SK-N-SH (cell line): ENCODE measurements at regions not wholly inside any gene's neighbourhood (a gene's known extent, or its start where the extent isn't known, plus 50 kb on each side); places are given as distances from the start of the nearest gene placed in this dataset.

Experiments
- CTCF ChIA-PET: fragments of 300-600, 350-600 bp; formaldehyde crosslinking; extraction: SDS; loops from one replicate; lab custom pipeline; 2021; lab: Yijun Ruan, JAX
- POLR2A ChIA-PET: fragments of 350-600 bp; sonication (Branson Sonifier 250); formaldehyde crosslinking; extraction: SDS; loops from one replicate; lab custom pipeline; 2020; ENCODE audit warnings: antibody characterized with exemption, inconsistent platforms; lab: Yijun Ruan, JAX
- DNase-seq: peaks from one replicate; pipeline ENCODE4 v3.0.0; 2012
- H2AFZ ChIP-seq: fragments of 200-600 bp; sonication (generic); 2 replicates; pipeline ENCODE4 v1.8.1; 2016; ENCODE audit warnings: antibody characterized with exemption, mild to moderate bottlenecking, low read depth
- H3F3A ChIP-seq: fragments of 200-600 bp; sonication (generic); replicated peaks from 2 replicates; pipeline ENCODE3; 2016; ENCODE audit warnings: antibody characterized with exemption, mild to moderate bottlenecking; ENCODE audit not compliant: insufficient read depth
- H3K27ac ChIP-seq, 2 experiments: fragments of 200-500 bp in 1 of 2; fragments of 200-600 bp in 1 of 2; sonication (Bioruptor generic) in 1 of 2; sonication (generic), shearing (Covaris generic) in 1 of 2; 2 replicates each; pipeline versions ENCODE4 v1.5.1 to v1.6.1; 2014 to 2016; ENCODE audit warnings: low read depth in 2 of 2, inconsistent platforms in 1 of 2, low read length in 1 of 2, mild to moderate bottlenecking in 1 of 2, mixed read lengths in 1 of 2
- H3K27me3 ChIP-seq: fragments of 200-600 bp; sonication (generic), shearing (Covaris generic); 2 replicates; pipeline ENCODE4 v1.6.1; 2016; ENCODE audit warnings: mixed run types; ENCODE audit not compliant: insufficient read depth
- H3K36me3 ChIP-seq, 2 experiments: fragments of 200-500 bp in 1 of 2; fragments of 200-600 bp in 1 of 2; sonication (Bioruptor generic) in 1 of 2; sonication (generic) in 1 of 2; replicated peaks in 1 of 2; 2 replicates each; pipeline versions ENCODE3 to v1.5.1; 2014 to 2016; ENCODE audit warnings: low read length in 1 of 2, mild to moderate bottlenecking in 1 of 2; ENCODE audit not compliant: insufficient read depth in 2 of 2, control insufficient read depth in 1 of 2
- H3K4me1 ChIP-seq, 2 experiments: fragments of 200-500 bp in 1 of 2; fragments of 200-600 bp in 1 of 2; sonication (Bioruptor generic) in 1 of 2; sonication (generic), shearing (Covaris generic) in 1 of 2; 2 replicates each; pipeline versions ENCODE4 v1.5.1 to v1.6.1; 2014 to 2016; ENCODE audit warnings: low read depth in 1 of 2, low read length in 1 of 2, mixed run types in 1 of 2; ENCODE audit not compliant: insufficient read depth in 2 of 2, control insufficient read depth in 1 of 2
- H3K4me2 ChIP-seq: fragments of 200-600 bp; sonication (generic), shearing (Covaris generic); 2 replicates; pipeline ENCODE4 v1.6.1; 2017; ENCODE audit warnings: mixed run types
- H3K4me3 ChIP-seq, 2 experiments: fragments of 200-500 bp in 1 of 2; fragments of 200-600 bp in 1 of 2; sonication (Bioruptor generic) in 1 of 2; sonication (generic), shearing (Covaris generic) in 1 of 2; 2 replicates each; pipeline versions ENCODE4 v1.5.1 to v1.8.1; 2014 to 2016; ENCODE audit warnings: low read depth in 2 of 2, inconsistent platforms in 1 of 2, low read length in 1 of 2, mild to moderate bottlenecking in 1 of 2, mixed read lengths in 1 of 2, moderate library complexity in 1 of 2
- H3K79me2 ChIP-seq: fragments of 200-600 bp; sonication (generic); 2 replicates; pipeline ENCODE4 v1.8.1; 2017; ENCODE audit warnings: mild to moderate bottlenecking; ENCODE audit not compliant: insufficient read depth
- H3K9ac ChIP-seq: fragments of 200-600 bp; sonication (generic); 2 replicates; pipeline ENCODE4 v1.6.1; 2017; ENCODE audit warnings: mixed run types
- H3K9me2 ChIP-seq: fragments of 200-600 bp; sonication (generic); 2 replicates; pipeline ENCODE4 v1.6.1; 2017; ENCODE audit warnings: mixed run types
- H3K9me3 ChIP-seq: fragments of 200-600 bp; sonication (generic); 2 replicates; pipeline ENCODE4 v1.6.1; 2017; ENCODE audit warnings: mixed run types, mild to moderate bottlenecking, moderate library complexity
- H4K20me1 ChIP-seq: fragments of 200-600 bp; sonication (generic); 2 replicates; pipeline ENCODE4 v1.6.1; 2017; ENCODE audit warnings: mild to moderate bottlenecking, mixed run types; ENCODE audit not compliant: insufficient read depth
- EP300 ChIP-seq, 2 experiments: IDR thresholded peaks; 2 replicates each; pipeline versions ENCODE4 v1.4.0 to v1.6.1; 2012; ENCODE audit warnings: borderline replicate concordance in 1 of 2, low read depth in 1 of 2, low read length in 1 of 2
- FOSL2 ChIP-seq: IDR thresholded peaks from 2 replicates; pipeline ENCODE4 v1.4.0; 2012; ENCODE audit warnings: low read depth, mild to moderate bottlenecking, moderate library complexity, borderline replicate concordance
- FOXJ3 ChIP-seq: sonication (generic); formaldehyde crosslinking; IDR thresholded peaks from 2 replicates; pipeline ENCODE4 v1.5.1; 2020; ENCODE audit warnings: mild to moderate bottlenecking, missing genetic modification reagents
- GATA2 ChIP-seq: sonication (generic); formaldehyde crosslinking; IDR thresholded peaks from 2 replicates; pipeline ENCODE4 v1.5.0; 2020; ENCODE audit warnings: mild to moderate bottlenecking, missing genetic modification reagents
- IRF3 ChIP-seq: fragments of 150-350 bp; IDR thresholded peaks from 2 replicates; pipeline ENCODE4 v1.6.1; 2016; ENCODE audit warnings: mild to moderate bottlenecking, low read depth, low read length
- JUND ChIP-seq: IDR thresholded peaks from 2 replicates; pipeline ENCODE4 v1.4.0; 2012
- MXI1 ChIP-seq: IDR thresholded peaks from 2 replicates; pipeline ENCODE4 v1.6.1; 2012; ENCODE audit warnings: mild to moderate bottlenecking, low read depth, low read length, improper control_type of control experiment
- NRF1 ChIP-seq: IDR thresholded peaks from 2 replicates; pipeline ENCODE4 v1.6.1; 2012; ENCODE audit warnings: low read depth, mild to moderate bottlenecking, low read length
- RAD21 ChIP-seq: IDR thresholded peaks from 2 replicates; pipeline ENCODE4 v1.6.1; 2012; ENCODE audit warnings: mild to moderate bottlenecking, low read length
- RCOR1 ChIP-seq: fragments of 150-350 bp; IDR thresholded peaks from 2 replicates; pipeline ENCODE4 v1.6.1; 2017; ENCODE audit warnings: antibody characterized with exemption, low read length
- REST ChIP-seq: IDR thresholded peaks from 2 replicates; pipeline ENCODE4 v1.6.1; 2012; ENCODE audit warnings: mild to moderate bottlenecking, low read depth, low read length, moderate library complexity
- RFX5 ChIP-seq: IDR thresholded peaks from 2 replicates; pipeline ENCODE4 v1.6.1; 2012; ENCODE audit warnings: mild to moderate bottlenecking, improper control_type of control experiment, low read length
- SIN3A ChIP-seq: IDR thresholded peaks from 2 replicates; pipeline ENCODE4 v1.6.1; 2012; ENCODE audit warnings: low read depth, mild to moderate bottlenecking, low read length, moderate library complexity, borderline replicate concordance
- TAF1 ChIP-seq: IDR thresholded peaks from 2 replicates; pipeline ENCODE4 v1.6.1; 2012; ENCODE audit warnings: low read depth, mild to moderate bottlenecking, low read length, moderate library complexity, borderline replicate concordance
- TCF12 ChIP-seq: IDR thresholded peaks from 2 replicates; pipeline ENCODE4 v1.4.0; 2012
- TEAD4 ChIP-seq: IDR thresholded peaks from 2 replicates; pipeline ENCODE4 v1.4.0; 2012; ENCODE audit warnings: mild to moderate bottlenecking, borderline replicate concordance; ENCODE audit not compliant: insufficient read depth
- ZBTB33 ChIP-seq: IDR thresholded peaks from 2 replicates; pipeline ENCODE4 v1.4.0; 2012; ENCODE audit warnings: low read depth, borderline replicate concordance
- WGBS: methylation state at CpG from one replicate; pipeline ENCODE4 v1.1.6; 2017; ENCODE audit warnings: low lambda C conversion rate; 5-methylcytosine and 5-hydroxymethylcytosine counted together

GRCh38 chr3:35216501-35217266, 422.6 kb upstream of the ARPP21 start:
- no peak for TF ChIP-seq EP300 (IDR thresholded peaks at IDR 0.05; ENCODE audit: borderline replicate concordance in 1 of 2, low read depth in 1 of 2, low read length in 1 of 2)
- no peak for TF ChIP-seq IRF3
- TF ChIP-seq RCOR1: no peak
- TF ChIP-seq FOXJ3 (CRISPR knock-in tag): no peak
- TF ChIP-seq ZBTB33: no peak
- no peak for TF ChIP-seq RAD21
- TF ChIP-seq TCF12: no peak
- no peak for TF ChIP-seq JUND
- no peak for TF ChIP-seq MXI1
- TF ChIP-seq REST: no peak
- no peak for TF ChIP-seq TAF1
- TF ChIP-seq SIN3A: no peak
- TF ChIP-seq TEAD4: no peak
- TF ChIP-seq GATA2: no peak
- TF ChIP-seq RFX5: no peak
- TF ChIP-seq NRF1: no peak
- TF ChIP-seq FOSL2: no peak
- TF ChIP-seq, all 33 proteins: peak for 0
- CTCF ChIA-PET: no interaction called here
- no peak overlapping the region for H3K27ac ChIP-seq
- DNase-seq: no peak
- no peaks in the 10 kb centered on the region for H3K9me2 ChIP-seq
- H3K4me3 ChIP-seq: no peak overlapping the region
- no peaks in the 10 kb centered on the region for H3K36me3 ChIP-seq
- no peaks in the 10 kb centered on the region for H3K79me2 ChIP-seq
- H3K4me2 ChIP-seq: no peak overlapping the region
- POLR2A ChIA-PET: no interaction called here
- no peaks in the 10 kb centered on the region for H4K20me1 ChIP-seq
- H3K27me3 ChIP-seq: no peaks in the 10 kb centered on the region
- H3K9ac ChIP-seq: no peak overlapping the region
- no peaks in the 10 kb centered on the region for H3K9me3 ChIP-seq
- H3F3A ChIP-seq: no peaks in the 10 kb centered on the region
- H3K4me1 ChIP-seq: no peaks in the 10 kb centered on the region
- no peak overlapping the region for H2AFZ ChIP-seq
- 61% methylated on average over 13 of the region's 18 CpGs for WGBS
